ENCODE measurements at regions not wholly inside any gene's neighbourhood (a gene's known extent, or its start where the extent isn't known, plus 50 kb on each side); places are given as distances from the start of the nearest gene placed in this dataset.
"Not testable (repeated sequence)": the region's sequence is repeated elsewhere in the genome, so short reads cannot be mapped to it uniquely, and the experiment has no call there.

- not testable (repeated sequence) for H3K36me3 ChIP-seq (ENCODE audit: control insufficient read depth, insufficient read depth, low read length); H3K4me3 ChIP-seq (ENCODE audit: low read depth, low read length); H3K4me1 ChIP-seq; H3K9me3 ChIP-seq (ENCODE audit: control insufficient read depth, low read length); H3K27me3 ChIP-seq (ENCODE audit: control insufficient read depth, insufficient read depth, low read length); H3K79me2 ChIP-seq; H2AFZ ChIP-seq; H3K27ac ChIP-seq; H3K4me2 ChIP-seq (ENCODE audit: low read length); H3K9ac ChIP-seq
These were observed 105.1 kb downstream of the TNFRSF13B start for GRCh38 chr17:16866841-16867240.

DNA sequence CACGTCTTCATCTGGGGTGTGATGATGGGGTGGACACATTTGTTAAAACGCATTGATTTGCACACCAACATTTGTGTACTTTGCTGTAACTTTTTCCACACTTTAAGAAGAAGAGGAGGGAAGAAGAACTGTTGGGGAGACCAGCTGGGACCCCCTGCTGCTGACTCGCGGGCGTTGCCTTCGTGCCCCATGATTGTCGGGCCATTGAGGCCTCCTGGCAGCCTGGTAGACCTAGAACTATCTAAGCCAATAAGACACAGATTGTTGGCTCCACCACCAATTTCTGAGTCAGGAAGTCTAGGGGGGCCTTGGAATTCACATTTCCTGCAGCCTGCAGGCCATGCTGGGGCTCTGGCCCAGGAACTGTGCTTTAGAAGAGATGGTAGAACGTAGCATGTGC, 105.5 kb downstream of the TNFRSF13B start:
- no peak overlapping the region for H3K4me3 ChIP-seq (ENCODE audit: low read depth, low read length)
- H3K9me3 ChIP-seq (ENCODE audit: control insufficient read depth, low read length): no peaks in the 10 kb centered on the region
- no peaks in the 10 kb centered on the region for H3K4me1 ChIP-seq
- H2AFZ ChIP-seq: no peak overlapping the region
- no peak overlapping the region for H3K9ac ChIP-seq
- no peak overlapping the region for H3K4me2 ChIP-seq (ENCODE audit: low read length)
- H3K27me3 ChIP-seq (ENCODE audit: control insufficient read depth, insufficient read depth, low read length): no peaks in the 10 kb centered on the region
- TF ChIP-seq CTCF (IDR thresholded peaks at IDR 0.05): no peak
- no peaks in the 10 kb centered on the region for H3K79me2 ChIP-seq
- no peak overlapping the region for H3K27ac ChIP-seq
- H3K36me3 ChIP-seq (ENCODE audit: control insufficient read depth, insufficient read depth, low read length): no peaks in the 10 kb centered on the region

GRCh38 chr17:16865704-16866103, 106.2 kb downstream of the TNFRSF13B start:
- H3K4me1 ChIP-seq; H3K27me3 ChIP-seq (ENCODE audit: control insufficient read depth, insufficient read depth, low read length); H3K27ac ChIP-seq; H3K4me3 ChIP-seq (ENCODE audit: low read depth, low read length); H3K9ac ChIP-seq; H3K79me2 ChIP-seq; H3K9me3 ChIP-seq (ENCODE audit: control insufficient read depth, low read length); H2AFZ ChIP-seq; H3K4me2 ChIP-seq (ENCODE audit: low read length); H3K36me3 ChIP-seq (ENCODE audit: control insufficient read depth, insufficient read depth, low read length): not testable (repeated sequence)

DNA sequence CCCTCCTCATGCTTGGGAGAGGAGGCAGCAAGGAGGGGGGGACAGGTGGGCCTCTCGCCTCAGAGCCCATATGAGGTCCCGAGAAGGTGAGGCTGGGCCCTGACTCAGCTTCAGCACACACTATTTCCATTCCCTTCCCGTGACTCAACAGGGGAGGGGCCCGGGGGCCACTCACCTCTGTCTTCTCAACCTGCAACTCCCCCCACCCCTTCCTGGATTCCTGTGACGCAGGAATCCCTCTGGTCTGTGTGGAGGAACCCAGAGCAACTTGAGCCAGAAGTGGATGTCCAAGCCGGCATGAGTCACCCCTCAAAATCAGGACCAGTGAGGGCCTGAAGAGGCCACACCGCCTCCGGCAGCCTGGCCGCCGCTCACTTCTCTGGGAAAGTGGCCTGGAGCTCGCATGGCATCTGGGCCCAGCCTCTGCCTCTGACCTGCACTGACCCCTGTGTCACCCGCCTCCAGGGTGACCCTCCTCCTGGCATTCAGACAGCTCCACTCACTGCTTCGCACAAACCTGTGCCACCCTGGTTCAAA, 106.8 kb downstream of the TNFRSF13B start:
- H3K36me3 ChIP-seq (ENCODE audit: control insufficient read depth, insufficient read depth, low read length); H3K9ac ChIP-seq; H2AFZ ChIP-seq; H3K27me3 ChIP-seq (ENCODE audit: control insufficient read depth, insufficient read depth, low read length); H3K4me1 ChIP-seq; H3K4me3 ChIP-seq (ENCODE audit: low read depth, low read length); H3K4me2 ChIP-seq (ENCODE audit: low read length); H3K27ac ChIP-seq; H3K79me2 ChIP-seq; H3K9me3 ChIP-seq (ENCODE audit: control insufficient read depth, low read length): not testable (repeated sequence)

DNA sequence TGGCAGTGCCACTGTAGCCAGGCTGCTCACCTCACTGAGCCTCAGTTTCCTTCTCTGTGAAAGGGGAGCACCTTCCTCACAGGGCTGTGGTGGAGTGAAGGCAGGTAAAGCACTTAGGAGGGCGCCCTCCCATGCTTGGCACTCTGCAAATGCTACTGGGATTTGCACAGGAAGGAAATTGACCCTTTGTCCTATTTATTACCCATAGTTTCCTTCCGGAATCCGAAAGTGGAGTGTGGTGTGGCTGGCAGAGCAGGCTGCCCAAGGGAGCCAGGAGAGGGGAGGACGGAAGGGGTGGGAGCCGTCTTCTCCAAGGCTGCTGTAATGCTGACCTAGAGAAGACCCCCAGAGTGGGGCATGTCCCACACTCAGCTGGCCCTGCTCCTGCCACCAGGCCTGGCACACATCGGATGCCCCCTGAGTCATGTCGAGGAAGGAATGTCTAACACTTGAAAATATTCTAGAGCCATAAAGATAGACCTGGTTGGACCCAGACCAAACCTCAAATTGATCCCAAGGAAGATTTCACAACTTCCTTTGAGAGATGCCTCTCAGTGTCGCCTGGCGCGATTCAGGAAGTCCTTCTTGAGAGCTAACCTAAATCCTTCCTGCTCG, 107.3 kb downstream of the TNFRSF13B start:
- H3K4me2 ChIP-seq (ENCODE audit: low read length); H2AFZ ChIP-seq; H3K27me3 ChIP-seq (ENCODE audit: control insufficient read depth, insufficient read depth, low read length); H3K36me3 ChIP-seq (ENCODE audit: control insufficient read depth, insufficient read depth, low read length); H3K9me3 ChIP-seq (ENCODE audit: control insufficient read depth, low read length); H3K4me3 ChIP-seq (ENCODE audit: low read depth, low read length); H3K9ac ChIP-seq; H3K79me2 ChIP-seq; H3K4me1 ChIP-seq; H3K27ac ChIP-seq: not testable (repeated sequence)

DNA sequence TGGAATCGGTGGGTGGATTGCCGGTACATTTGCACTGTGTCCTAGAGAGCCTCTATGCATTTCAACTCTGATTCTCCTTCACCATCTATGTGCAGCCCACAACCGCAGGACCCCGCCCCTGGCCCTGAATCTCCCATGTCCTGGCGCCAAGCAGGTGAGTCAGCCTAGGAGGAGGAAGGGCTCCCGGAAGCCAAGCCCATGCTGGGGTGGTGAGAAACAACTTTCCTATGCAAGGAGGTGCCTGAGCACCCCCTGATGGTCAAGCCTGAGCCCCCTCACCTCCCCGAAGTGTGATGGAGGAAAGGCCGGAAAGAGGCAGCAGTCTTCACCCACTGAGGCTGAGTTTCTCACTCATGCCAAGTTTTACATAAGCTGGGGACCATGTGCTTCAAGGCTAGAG, 110.8 kb downstream of the TNFRSF13B start:
- not testable (repeated sequence) for H3K79me2 ChIP-seq; H3K9ac ChIP-seq; H3K27ac ChIP-seq; H2AFZ ChIP-seq; H3K36me3 ChIP-seq (ENCODE audit: control insufficient read depth, insufficient read depth, low read length); H3K4me1 ChIP-seq; H3K4me3 ChIP-seq (ENCODE audit: low read depth, low read length); H3K27me3 ChIP-seq (ENCODE audit: control insufficient read depth, insufficient read depth, low read length); H3K4me2 ChIP-seq (ENCODE audit: low read length); H3K9me3 ChIP-seq (ENCODE audit: control insufficient read depth, low read length)

DNA sequence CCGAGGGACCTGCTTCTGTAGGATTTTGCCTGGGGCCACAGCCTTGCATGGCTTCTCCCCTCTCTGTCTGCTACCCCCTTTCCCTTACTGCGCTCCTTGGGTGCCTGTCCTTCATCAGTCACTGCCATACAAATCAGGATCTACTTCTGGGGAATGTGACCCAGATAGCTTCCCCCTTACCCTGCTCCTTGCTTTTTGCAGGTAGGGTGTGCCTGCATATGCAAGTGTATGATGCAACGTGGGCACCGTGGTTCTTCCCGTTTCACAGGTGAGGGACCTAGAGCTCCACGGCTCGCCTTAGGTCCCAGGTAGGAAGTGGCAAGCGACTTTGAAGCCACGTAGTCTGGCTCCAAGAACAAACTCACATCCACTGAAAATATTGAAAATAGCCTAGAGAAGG, 111.5 kb downstream of the TNFRSF13B start:
- H3K27me3 ChIP-seq (ENCODE audit: control insufficient read depth, insufficient read depth, low read length); H3K9ac ChIP-seq; H3K4me3 ChIP-seq (ENCODE audit: low read depth, low read length); H3K36me3 ChIP-seq (ENCODE audit: control insufficient read depth, insufficient read depth, low read length); H3K4me1 ChIP-seq; H3K27ac ChIP-seq; H2AFZ ChIP-seq; H3K79me2 ChIP-seq; H3K9me3 ChIP-seq (ENCODE audit: control insufficient read depth, low read length); H3K4me2 ChIP-seq (ENCODE audit: low read length): not testable (repeated sequence)

- H3K27me3 ChIP-seq (ENCODE audit: control insufficient read depth, insufficient read depth, low read length); H3K4me1 ChIP-seq; H2AFZ ChIP-seq; H3K4me3 ChIP-seq (ENCODE audit: low read depth, low read length); H3K36me3 ChIP-seq (ENCODE audit: control insufficient read depth, insufficient read depth, low read length); H3K79me2 ChIP-seq; H3K9me3 ChIP-seq (ENCODE audit: control insufficient read depth, low read length); H3K9ac ChIP-seq; H3K4me2 ChIP-seq (ENCODE audit: low read length); H3K27ac ChIP-seq: not testable (repeated sequence)
These were observed 112.4 kb downstream of the TNFRSF13B start for GRCh38 chr17:16859515-16859914.

GRCh38 chr17:16857746-16858145, 114.2 kb downstream of the TNFRSF13B start:
- not testable (repeated sequence) for H3K27me3 ChIP-seq (ENCODE audit: control insufficient read depth, insufficient read depth, low read length); H3K79me2 ChIP-seq; H3K9ac ChIP-seq; H3K4me2 ChIP-seq (ENCODE audit: low read length); H3K36me3 ChIP-seq (ENCODE audit: control insufficient read depth, insufficient read depth, low read length); H3K4me3 ChIP-seq (ENCODE audit: low read depth, low read length); H3K9me3 ChIP-seq (ENCODE audit: control insufficient read depth, low read length); H3K4me1 ChIP-seq; H2AFZ ChIP-seq; H3K27ac ChIP-seq

DNA sequence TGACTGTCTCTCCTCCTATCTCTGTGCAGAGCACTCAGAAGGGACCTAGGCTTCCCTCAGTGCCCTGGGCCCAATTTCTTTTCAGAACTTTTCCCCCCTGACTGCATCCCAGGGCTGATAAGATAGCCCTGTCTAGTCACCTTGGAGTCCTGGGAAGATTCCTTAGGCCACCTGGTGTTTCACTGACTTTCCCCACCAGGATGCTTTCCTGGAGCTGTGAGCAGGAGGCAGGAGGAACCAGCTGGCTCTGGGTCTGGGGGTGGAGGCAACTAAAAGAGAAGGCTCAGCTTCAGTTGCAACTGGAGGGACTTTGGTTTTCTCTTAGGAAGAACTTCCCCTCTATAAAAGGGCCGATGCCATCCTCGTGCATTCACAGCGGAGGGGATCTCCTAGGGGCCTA, 115.1 kb downstream of the TNFRSF13B start:
- H3K4me1 ChIP-seq: not testable (repeated sequence)

More for the DNA sequence above, 115.1 kb downstream of the TNFRSF13B start:
- not testable (repeated sequence) for H3K9ac ChIP-seq; H3K27me3 ChIP-seq (ENCODE audit: control insufficient read depth, insufficient read depth, low read length); H2AFZ ChIP-seq; H3K9me3 ChIP-seq (ENCODE audit: control insufficient read depth, low read length); H3K36me3 ChIP-seq (ENCODE audit: control insufficient read depth, insufficient read depth, low read length); H3K4me2 ChIP-seq (ENCODE audit: low read length); H3K79me2 ChIP-seq; H3K4me3 ChIP-seq (ENCODE audit: low read depth, low read length); H3K27ac ChIP-seq

Measured in parathyroid adenoma (tissue), 2 donors.